ENCODE measurements at regions not wholly inside any gene's neighbourhood (a gene's known extent, or its start where the extent isn't known, plus 50 kb on each side); places are given as distances from the start of the nearest gene placed in this dataset.
"Not testable (repeated sequence)": the region's sequence is repeated elsewhere in the genome, so short reads cannot be mapped to it uniquely, and the experiment has no call there.

DNA sequence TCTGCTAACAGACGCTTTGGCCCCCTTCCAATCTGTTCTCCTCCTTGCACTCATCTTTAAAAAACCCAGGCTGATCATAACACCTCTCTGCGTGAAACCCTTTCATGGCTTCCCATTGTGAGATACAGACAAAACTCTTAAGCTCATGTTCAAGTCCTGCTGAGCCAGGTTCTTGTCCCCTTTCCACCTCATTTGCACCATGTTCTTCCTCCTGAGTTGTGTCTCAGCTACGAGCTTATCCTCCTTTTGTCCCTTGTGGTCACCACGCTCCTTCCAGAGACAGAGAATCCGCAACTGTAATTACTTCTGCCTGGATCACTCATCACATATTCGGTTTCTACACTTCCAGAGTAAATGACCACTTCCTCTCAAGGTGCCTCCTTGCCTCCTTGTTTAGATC, 238.8 kb downstream of the ACTR3 start:
- H3F3A ChIP-seq (ENCODE audit: insufficient read depth, low read length): no peaks in the 10 kb centered on the region
- no peaks in the 10 kb centered on the region for H4K20me1 ChIP-seq (ENCODE audit: insufficient read depth, low read length)
- H3K79me2 ChIP-seq (ENCODE audit: low read length): no peaks in the 10 kb centered on the region
- H3K36me3 ChIP-seq (replicated peaks; ENCODE audit: insufficient read depth, low read length): no peaks in the 10 kb centered on the region
- H3K9me2 ChIP-seq (replicated peaks; ENCODE audit: insufficient read depth, low read length): no peaks in the 10 kb centered on the region
- no peaks in the 10 kb centered on the region for H3K27me3 ChIP-seq (replicated peaks; ENCODE audit: insufficient read depth, low read length)
- no peak for DNase-seq
- H3K4me3 ChIP-seq (ENCODE audit: low read length): no peak overlapping the region
- no peaks in the 10 kb centered on the region for H3K4me1 ChIP-seq (ENCODE audit: low read length)
- H2AFZ ChIP-seq (ENCODE audit: low read length): no peak overlapping the region
- H3K4me2 ChIP-seq (ENCODE audit: low read depth, low read length): no peak overlapping the region
- H3K27ac ChIP-seq (ENCODE audit: low read length): no peak overlapping the region
- no peaks in the 10 kb centered on the region for H3K9me3 ChIP-seq (replicated peaks; ENCODE audit: insufficient read depth, low read length)
- no peak overlapping the region for H3K9ac ChIP-seq (ENCODE audit: low read length)
- TF ChIP-seq, protein P1, sequence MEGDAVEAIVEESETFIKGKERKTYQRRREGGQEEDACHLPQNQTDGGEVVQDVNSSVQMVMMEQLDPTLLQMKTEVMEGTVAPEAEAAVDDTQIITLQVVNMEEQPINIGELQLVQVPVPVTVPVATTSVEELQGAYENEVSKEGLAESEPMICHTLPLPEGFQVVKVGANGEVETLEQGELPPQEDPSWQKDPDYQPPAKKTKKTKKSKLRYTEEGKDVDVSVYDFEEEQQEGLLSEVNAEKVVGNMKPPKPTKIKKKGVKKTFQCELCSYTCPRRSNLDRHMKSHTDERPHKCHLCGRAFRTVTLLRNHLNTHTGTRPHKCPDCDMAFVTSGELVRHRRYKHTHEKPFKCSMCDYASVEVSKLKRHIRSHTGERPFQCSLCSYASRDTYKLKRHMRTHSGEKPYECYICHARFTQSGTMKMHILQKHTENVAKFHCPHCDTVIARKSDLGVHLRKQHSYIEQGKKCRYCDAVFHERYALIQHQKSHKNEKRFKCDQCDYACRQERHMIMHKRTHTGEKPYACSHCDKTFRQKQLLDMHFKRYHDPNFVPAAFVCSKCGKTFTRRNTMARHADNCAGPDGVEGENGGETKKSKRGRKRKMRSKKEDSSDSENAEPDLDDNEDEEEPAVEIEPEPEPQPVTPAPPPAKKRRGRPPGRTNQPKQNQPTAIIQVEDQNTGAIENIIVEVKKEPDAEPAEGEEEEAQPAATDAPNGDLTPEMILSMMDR (IDR thresholded peaks at IDR 0.05; ENCODE audit: low read length): no peak
- TF ChIP-seq EZH2 (optimal IDR thresholded peaks at IDR 0.05; ENCODE audit: low read depth, low read length): no peak
- TF ChIP-seq EZH2phosphoT487 (IDR thresholded peaks at IDR 0.05; ENCODE audit: low read length): no peak

DNA sequence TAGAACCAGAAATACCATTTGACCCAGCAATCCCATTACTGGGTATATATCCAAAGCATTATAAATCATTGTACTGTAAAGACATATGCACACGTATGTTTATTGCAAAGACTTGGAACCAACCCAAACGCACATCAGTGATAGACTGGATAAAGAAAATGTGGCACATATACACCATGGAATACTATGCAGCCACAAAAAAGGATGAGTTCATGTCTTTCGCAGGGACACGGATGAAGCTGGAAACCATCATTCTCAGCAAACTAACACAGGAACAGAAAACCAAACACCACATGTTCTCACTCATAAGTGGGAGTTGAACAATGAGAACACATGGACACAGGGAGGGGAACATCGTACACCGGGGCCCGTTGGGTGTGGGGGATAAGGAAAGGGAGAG, 242.2 kb downstream of the ACTR3 start:
- not testable (repeated sequence) for H3K9me3 ChIP-seq (replicated peaks; ENCODE audit: insufficient read depth, low read length); H4K20me1 ChIP-seq (ENCODE audit: insufficient read depth, low read length); H3K36me3 ChIP-seq (replicated peaks; ENCODE audit: insufficient read depth, low read length); H3K9me2 ChIP-seq (replicated peaks; ENCODE audit: insufficient read depth, low read length); H3K4me3 ChIP-seq (ENCODE audit: low read length); H3K27me3 ChIP-seq (replicated peaks; ENCODE audit: insufficient read depth, low read length); H3K79me2 ChIP-seq (ENCODE audit: low read length); H3F3A ChIP-seq (ENCODE audit: insufficient read depth, low read length); H3K4me1 ChIP-seq (ENCODE audit: low read length); H3K9ac ChIP-seq (ENCODE audit: low read length); H3K27ac ChIP-seq (ENCODE audit: low read length); DNase-seq; H3K4me2 ChIP-seq (ENCODE audit: low read depth, low read length); H2AFZ ChIP-seq (ENCODE audit: low read length)

DNA sequence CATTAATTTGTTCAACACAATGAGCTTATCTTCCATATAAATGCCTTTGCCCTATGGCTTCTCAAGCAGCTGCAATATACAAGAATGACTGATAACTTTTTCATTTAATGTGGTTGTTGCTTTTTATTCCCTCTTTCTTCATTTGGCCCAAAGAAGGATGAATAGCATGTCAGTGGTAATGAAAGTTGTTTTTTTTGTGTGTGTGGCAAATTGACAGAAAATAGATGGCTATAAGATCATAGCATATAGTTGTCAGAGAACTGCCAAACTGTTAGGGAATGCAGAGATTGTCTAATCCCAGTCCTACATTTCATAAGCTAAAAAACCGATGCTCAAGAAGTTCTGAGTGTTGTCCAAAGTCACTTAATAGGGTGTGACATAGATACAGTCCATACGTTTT, 244.3 kb downstream of the ACTR3 start:
- Histone ChIP-seq H3F3A (ENCODE audit: insufficient read depth, low read length) (no peaks in the 10 kb centered on the region), H3K27ac (ENCODE audit: low read length) (no peak overlapping the region), H4K20me1 (ENCODE audit: insufficient read depth, low read length) (no peaks in the 10 kb centered on the region), H3K27me3 (replicated peaks; ENCODE audit: insufficient read depth, low read length) (no peaks in the 10 kb centered on the region), H3K9me3 (replicated peaks; ENCODE audit: insufficient read depth, low read length) (no peaks in the 10 kb centered on the region), H3K9me2 (replicated peaks; ENCODE audit: insufficient read depth, low read length) (no peaks in the 10 kb centered on the region), H3K36me3 (replicated peaks; ENCODE audit: insufficient read depth, low read length) (no peaks in the 10 kb centered on the region), H3K4me2 (ENCODE audit: low read depth, low read length) (no peak overlapping the region), H3K79me2 (ENCODE audit: low read length) (no peaks in the 10 kb centered on the region), H3K4me1 (ENCODE audit: low read length) (no peaks in the 10 kb centered on the region), H3K4me3 (ENCODE audit: low read length) (no peak overlapping the region), H3K9ac (ENCODE audit: low read length) (no peak overlapping the region), H2AFZ (ENCODE audit: low read length) (no peak overlapping the region)
- DNase-seq: no peak
- TF ChIP-seq, protein P1 (IDR thresholded peaks at IDR 0.05; ENCODE audit: low read length): no peak
- TF ChIP-seq EZH2phosphoT487 (IDR thresholded peaks at IDR 0.05; ENCODE audit: low read length) (no peak), EZH2 (optimal IDR thresholded peaks at IDR 0.05; ENCODE audit: low read depth, low read length) (no peak)

DNA sequence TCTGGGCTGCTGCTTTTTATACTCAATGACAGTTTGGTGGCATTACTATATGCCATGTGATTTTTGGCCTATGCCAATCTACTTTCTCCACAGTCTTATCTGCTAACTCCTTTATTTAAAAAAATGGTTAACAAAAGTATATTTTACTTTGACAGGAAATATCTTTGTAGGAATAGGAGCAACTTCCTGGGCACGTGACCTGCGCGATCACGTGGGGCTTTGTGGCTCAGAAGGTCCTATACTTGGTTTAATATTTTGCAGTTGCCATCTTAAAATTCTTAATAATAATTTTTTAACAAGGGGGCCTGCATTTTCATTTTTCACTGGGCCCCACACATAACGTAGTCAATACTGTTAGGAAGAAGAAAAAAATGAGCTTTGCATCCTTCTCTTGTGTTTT, 249.7 kb downstream of the ACTR3 start:
- Histone ChIP-seq H3K36me3 (replicated peaks; ENCODE audit: insufficient read depth, low read length) (no peaks in the 10 kb centered on the region), H4K20me1 (ENCODE audit: insufficient read depth, low read length) (no peaks in the 10 kb centered on the region), H3K9me2 (replicated peaks; ENCODE audit: insufficient read depth, low read length) (no peaks in the 10 kb centered on the region), H3K79me2 (ENCODE audit: low read length) (no peaks in the 10 kb centered on the region), H3K4me3 (ENCODE audit: low read length) (no peak overlapping the region), H3K4me1 (ENCODE audit: low read length) (no peaks in the 10 kb centered on the region), H3K9me3 (replicated peaks; ENCODE audit: insufficient read depth, low read length) (no peaks in the 10 kb centered on the region), H3K9ac (ENCODE audit: low read length) (no peak overlapping the region), H3F3A (ENCODE audit: insufficient read depth, low read length) (no peaks in the 10 kb centered on the region), H3K4me2 (ENCODE audit: low read depth, low read length) (no peak overlapping the region), H3K27me3 (replicated peaks; ENCODE audit: insufficient read depth, low read length) (no peaks in the 10 kb centered on the region), H3K27ac (ENCODE audit: low read length) (no peak overlapping the region), H2AFZ (ENCODE audit: low read length) (no peak overlapping the region)
- TF ChIP-seq, protein P1 (IDR thresholded peaks at IDR 0.05; ENCODE audit: low read length): no peak
- TF ChIP-seq EZH2phosphoT487 (IDR thresholded peaks at IDR 0.05; ENCODE audit: low read length): no peak
- TF ChIP-seq EZH2 (optimal IDR thresholded peaks at IDR 0.05; ENCODE audit: low read depth, low read length): no peak
- DNase-seq: no peak
